ENCODE measurements at regions not wholly inside any gene's neighbourhood (a gene's known extent, or its start where the extent isn't known, plus 50 kb on each side); places are given as distances from the start of the nearest gene placed in this dataset.
A peak's percentile ranks its signal among the peaks of the same experiment; 100 is the strongest.

DNA sequence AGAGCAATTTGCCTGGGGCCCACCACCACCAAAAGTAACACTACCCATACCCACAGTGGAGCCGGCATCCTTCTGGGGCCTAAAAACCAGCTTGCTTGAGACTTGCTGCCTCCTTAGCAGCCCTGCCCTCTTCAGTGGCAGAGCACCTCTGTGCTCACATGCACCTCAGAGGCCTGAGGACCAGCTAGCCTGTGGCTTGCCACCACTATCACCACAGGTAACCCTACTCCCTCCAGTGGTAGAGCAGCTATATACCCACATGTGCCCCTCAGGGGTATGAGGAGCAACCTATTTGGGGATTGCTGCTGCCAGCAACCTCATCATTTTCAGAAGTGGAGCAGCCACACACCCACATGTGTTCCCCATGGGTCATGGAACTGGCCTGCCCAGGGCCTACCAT is 111.4 kb upstream of the SPRY2 start:
- no peak for DNase-seq (ENCODE audit: low read depth)

DNA sequence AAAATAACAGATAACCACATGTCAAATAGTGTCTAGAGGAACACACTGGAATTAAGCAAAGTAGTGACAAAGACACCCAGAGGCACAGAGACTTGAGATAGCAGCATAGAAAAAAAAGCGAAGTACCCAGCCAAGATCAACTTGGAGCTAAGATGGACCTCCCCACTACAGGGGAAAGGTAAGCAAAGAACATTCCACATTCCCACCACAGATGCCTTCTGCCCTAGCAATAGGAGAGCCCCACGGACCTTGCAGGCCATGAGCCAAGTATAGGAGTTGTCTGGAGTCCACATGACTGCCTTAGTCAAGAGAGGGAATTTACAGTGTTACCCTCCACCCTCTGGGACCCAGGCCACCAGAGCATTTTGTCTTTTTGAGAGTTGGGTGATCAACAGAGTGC is 110.7 kb upstream of the SPRY2 start:
- DNase-seq (ENCODE audit: low read depth) = no peak

DNA sequence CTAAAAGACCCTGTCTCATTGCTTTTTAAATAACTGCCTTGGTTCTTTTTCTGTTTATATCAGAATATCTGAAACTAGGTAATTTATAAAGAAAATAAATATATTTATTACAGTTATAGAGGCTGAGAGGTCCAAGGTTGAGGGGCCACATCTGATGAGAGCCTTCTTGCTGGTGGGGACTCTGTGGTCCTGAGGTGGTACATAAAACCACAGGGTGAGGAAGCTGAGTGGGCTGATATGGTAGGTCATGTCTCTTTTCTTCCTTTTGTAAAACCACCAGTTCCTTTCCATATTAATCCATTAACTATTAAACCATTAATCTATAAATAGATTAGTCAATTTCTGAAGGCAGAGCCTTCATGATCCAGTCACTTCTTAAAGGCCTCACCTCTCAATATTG is 109.5 kb upstream of the SPRY2 start:
- DNase-seq (ENCODE audit: low read depth) = no peak

DNA sequence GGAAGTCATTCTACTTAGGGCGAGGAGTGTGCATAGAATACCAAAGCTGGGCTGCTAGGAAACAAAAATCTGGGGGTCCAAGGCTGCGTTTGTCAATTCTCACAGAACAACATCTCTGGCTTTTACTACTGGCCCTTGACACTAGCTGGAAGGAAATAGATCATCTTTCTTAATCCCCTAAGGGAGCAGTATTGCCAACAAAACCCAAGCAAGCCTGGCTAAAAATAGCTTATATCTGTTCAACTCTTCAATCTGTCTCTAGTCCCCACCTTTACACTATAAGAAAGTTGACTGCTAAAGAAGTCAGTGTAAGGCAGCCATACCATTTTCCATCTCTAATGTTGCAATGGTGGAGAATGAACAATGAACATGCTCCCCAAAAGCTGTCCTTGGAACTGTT is 107.8 kb upstream of the SPRY2 start:
- no peak for DNase-seq (ENCODE audit: low read depth)

DNA sequence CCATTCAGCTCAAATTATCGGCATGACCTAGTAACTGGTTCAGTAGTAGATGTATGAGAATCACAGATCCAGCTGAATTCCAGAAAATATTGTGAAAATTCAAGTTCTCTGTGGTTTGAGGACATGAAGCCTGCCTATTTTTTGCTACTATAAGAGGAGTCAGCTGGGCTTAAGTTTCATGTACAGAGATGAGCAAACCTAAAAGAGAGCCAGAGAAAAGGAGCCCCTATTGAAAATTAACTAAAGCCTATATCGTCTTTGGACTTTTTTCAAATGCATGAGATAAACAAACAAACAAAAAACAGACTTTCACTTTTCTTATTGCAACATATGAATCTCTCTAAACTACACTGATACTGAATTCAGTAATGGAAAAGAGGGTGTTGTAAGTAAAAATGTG is 106.8 kb upstream of the SPRY2 start:
- no peak for DNase-seq (ENCODE audit: low read depth)

DNA sequence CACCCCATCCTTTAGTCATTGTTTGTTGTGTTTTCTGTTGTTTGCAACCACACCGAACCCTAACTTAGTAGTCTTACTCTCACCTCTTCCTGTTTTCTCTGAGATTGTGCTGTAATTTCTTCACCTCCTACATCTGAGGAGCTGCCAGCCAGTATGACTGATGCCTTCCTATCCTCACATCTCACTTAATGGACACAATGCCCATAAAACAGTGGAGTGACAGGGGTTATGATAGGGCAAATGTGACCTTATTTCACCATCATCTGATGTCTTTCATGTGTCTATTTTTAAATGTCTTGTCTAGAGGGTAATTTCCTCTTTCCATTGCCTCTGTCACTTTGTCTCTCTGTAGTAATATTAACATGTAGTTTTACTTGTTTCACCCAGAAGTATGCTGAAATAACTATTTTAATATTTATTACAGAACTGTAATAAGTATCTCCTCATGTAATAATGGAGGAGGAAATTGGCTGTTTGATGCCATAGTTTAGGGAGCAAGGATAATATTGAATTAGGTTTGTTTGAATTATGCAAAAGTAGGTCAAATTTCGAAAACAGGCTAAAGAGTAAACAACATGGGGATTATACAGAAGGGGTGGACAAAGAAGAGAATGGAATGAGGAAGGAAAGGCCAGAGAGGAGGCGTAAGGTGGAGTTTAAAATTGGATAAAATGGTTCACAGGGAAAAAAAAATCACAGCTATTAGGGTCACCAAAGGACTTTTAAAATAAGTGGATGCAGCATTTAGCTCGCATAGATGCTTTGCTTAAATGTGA is 103.5 kb upstream of the SPRY2 start:
- no peak for DNase-seq (ENCODE audit: low read depth)

DNA sequence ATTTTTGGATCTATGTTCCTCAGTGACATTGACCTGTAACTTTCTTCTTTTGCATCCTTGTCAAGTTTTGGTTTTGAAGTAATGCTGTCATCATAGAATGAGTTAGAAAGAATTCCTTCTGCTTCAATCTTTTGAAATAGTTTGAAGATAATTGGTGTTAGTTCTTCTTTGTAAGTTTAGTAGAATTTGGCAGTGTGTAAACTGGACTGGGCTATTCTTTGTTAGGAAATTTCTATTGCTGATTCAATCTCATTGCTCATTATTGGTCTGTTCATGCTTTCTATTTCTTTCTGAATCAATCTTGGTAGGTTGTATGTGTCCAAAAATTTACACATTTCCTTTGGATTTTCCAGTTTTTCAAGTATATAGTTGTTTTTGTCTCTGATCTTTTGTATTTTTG is 101.7 kb upstream of the SPRY2 start:
- no peak for DNase-seq (ENCODE audit: low read depth)

DNA sequence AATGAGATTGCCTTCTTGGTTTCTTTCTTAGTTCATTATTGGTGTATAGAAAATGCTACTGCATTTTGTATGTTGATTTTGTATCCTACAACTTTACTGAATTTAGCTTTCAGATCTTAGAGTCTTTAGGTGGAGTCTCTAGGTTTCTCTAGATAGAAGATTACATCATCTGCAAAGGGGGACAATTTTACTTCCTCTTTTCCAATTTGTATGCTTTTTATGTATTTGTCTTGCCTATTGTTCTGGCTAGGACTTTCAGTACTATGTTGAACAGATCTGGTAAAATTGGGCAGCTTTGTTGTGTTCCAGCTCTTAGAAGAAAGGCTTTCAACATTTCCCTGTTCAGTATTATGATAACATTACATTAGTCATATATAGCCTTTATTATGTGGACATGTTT is 101.0 kb upstream of the SPRY2 start:
- no peak for DNase-seq (ENCODE audit: low read depth)

DNA sequence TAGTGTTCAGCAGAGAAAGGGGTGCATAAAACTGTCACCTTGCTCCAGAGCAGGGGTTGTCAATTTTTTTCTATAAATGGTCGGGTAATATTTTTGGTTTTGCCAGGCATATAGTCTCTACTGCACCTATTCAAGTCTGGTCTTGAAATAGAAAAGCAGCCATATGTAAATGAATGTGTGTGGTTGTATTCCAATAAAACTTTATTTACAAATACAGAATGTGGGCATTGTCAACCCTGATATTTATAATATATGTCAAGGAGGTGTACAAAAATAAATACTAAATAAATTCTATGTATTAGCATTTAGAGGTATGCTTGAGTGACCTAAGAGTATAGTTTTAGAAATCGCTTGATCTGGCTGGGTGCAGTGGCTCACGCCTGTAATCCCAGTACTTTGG is 97.6 kb upstream of the SPRY2 start:
- no peak for DNase-seq (ENCODE audit: low read depth)

DNA sequence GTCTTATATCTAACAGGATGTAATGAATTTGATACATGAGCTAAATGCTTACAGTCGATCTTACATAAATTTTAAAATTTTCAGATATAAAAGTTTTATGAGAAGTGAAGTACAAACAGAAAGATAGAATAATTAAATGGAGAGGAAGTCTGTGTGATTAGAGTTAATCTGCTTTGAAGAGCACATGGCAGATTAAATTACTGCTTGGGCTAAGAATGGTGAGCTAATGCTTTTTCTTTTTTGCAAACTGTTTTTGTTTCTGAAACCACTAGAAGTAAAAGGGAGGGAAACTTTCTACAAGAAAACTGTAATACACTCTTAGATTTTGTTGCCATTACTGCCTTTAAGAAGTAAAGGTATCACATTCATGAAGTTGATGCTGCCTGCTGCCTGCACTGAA is 96.3 kb upstream of the SPRY2 start:
- no peak for DNase-seq (ENCODE audit: low read depth)

DNA sequence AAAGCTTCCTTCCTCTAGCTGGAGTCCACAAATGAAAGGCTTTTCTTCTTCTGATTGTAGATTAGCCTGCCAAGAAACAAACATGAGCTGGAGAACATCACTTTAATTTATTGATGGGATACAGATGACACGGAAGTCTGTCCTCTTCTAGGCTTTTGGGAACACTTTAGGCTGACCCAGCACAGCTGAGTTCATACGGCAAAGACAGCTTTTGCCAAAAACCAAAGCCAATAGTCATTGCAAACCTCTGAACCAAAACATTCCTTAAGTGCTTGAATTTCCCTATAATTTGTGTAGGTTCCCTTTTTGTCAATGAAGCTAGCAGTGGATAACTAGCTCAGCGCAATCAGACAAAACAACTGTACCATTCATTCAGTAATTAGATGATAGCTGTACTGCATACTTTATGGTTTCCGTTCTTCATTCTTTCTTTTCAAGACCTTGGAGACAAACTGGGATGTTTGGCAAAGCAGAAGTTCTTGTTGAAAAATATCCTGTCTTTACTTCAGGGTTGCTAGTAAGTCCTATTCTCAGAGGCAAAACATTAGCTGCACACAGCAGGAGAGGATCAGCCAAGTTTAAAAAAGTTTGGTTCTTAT is 95.7 kb upstream of the SPRY2 start:
- DNase-seq (ENCODE audit: low read depth) = no peak

DNA sequence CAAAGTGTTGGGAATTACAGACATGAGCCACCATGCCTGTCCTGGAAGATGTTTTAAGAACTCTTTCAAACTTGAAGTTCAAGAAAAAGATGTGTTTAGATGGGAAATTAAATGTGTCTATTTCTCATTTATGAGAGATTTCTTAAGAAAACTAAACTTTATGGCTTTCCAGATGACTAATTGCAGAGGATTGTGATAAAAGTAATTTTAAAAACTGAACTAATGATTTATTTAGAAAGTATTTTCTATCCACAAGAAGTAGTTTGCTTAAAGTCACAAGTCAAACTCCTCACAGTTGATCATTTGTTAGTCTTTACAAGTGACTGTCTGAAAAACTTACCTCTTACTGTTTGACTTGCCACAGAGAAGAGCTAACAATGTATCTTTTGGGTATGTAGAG is 89.6 kb upstream of the SPRY2 start:
- DNase-seq (ENCODE audit: low read depth) = peak; percentile 27

DNA sequence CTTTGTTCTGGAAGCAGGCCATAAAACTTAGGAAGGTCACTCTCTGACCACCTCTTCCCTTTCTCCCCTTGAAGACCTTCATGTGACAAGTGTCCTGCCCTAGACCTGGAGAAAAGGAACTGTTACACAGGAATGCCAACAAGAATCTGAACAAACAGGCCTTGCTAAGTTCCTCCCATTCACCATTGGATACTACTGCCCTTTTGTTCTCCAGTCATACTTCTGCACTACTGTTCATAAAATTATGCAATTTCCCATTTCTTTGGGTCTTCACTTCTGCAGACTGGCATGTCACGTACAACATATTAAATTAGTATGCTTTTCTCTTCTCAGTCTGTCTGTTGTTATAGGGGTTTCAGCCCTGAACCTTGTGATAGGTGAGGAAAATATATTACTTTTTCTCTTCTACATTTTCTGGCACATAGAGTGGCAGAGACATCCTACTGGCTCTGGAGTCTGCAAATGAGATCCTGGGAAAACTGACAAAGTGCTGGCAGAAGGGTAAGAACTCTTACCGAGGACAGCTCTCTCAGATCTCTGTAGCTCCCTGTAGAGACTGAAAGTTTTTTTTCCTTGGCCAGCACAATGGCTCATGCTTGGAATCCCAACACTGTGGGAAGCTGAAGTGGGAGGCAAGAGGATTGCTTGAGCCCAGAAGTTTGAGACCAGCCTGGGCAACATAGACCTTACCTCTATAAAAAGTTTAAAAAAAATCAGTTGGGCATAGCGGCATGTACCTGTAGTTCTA is 87.6 kb upstream of the SPRY2 start:
- DNase-seq (ENCODE audit: low read depth) = no peak

DNA sequence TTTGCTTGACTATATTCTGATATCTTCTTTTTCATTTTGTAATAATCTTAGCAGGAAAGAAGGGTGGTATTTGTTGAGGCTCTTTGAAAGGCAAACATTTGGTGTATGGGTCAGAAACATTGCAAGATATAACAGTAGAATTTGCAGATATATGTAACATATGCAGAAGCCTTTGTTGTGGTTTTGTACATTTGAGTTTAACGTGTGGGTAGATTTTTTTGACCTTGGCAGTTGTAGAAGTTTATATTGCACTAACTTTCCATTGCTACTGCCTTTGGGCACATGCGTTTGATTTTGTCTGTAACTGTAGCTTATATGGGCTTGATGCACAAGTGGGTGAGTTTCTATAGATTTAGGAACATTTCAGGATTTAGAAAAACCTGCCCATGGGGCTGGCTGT is 78.5 kb upstream of the SPRY2 start:
- DNase-seq (ENCODE audit: low read depth) = no peak

DNA sequence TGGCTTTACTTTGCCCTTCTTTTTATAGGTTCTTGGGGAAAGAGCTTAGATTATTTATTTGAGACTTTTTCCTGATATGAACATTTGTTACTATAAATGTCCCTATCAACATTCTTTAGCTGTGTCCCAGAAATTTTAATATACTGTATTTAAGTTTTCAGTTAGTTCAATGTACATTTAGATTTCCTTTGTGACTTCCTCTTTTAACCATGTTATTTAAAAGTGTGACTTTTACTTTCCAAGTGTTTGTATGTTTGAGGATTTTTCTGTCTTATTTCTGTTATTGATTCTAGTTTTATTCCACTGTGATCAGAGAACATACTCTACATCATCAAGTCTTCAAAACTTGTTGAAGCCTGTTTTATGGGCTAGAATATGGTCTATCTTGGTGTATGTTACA is 72.7 kb upstream of the SPRY2 start:
- DNase-seq (ENCODE audit: low read depth) = no peak

DNA sequence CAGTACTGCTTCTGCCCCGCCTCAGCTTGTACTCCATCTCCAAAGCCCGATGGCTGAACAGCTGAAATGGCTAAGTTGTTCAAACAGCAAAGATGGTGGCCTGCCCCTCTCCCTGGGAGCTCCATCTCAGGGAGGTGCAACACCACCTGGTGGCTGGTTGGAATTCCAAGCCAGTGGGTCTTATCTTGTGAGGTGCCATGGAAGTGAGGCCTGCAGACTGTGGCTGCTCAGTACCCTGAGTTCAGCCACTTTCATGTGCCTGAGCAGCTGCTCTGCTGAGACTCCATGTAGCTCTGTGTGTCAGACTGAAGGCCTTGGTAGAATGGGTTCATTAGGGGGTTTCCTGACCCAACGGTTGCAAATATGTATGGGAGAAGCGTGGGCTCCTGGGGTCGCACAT is 67.3 kb upstream of the SPRY2 start:
- no peak for DNase-seq (ENCODE audit: low read depth)

DNA sequence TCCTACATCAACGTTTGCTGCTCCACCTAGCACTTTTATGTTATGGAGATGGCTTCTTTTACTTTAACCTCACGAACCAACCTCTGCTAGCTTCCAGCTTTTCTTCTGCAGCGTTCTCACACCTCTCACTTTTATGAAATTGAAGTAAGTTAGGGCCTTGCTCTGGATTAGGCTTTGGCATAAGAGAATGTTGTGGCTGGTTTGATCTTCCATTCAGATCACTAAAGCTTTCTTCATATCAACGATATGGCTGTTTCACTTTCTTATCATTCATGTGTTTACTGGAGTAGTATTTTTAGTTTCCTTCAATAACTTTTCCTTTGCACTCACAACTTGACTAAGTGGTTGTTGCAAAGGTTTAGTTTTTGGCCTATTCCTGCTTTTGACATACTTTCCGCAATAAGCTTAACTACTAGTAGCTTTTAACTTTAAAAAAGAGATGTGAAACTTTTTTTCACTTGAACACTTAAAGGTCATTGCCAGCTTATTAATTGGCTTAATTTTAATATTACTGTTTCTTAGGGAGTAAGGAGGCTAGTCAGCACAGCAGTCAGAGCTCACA is 60.0 kb upstream of the SPRY2 start:
- no peak for DNase-seq (ENCODE audit: low read depth)

DNA sequence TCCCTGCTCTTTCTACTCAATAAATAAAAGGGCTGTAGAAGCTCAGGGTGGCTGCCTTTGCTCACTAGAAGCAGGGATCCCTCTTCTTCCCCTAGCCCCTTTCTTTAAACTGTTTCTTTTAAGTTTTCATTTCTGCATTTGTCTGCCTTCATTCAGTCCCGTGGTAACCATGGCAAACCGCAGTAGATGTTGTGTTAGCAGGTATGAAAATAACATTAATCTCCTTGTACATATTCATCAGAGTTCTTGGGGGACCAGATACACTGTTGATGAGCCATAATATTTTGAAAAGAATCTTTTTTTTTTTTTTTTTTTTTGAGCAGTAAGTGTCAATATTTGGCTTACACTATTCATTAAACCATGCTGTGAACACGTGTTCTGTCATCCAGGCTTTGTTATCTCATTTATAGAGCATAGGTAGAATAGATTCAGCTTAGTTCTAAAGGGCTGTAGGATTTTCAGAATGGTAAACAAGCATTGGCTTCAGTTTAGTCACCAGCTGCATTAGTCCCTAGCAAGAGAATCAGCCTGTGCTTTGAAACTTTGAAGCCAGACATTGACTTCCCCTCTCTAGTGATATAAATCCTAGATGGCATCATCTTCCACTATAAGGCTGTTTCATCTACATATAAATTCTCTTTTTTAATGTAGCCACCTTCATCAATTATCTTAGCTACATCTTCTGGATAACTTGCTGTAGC is 59.4 kb upstream of the SPRY2 start:
- no peak for DNase-seq (ENCODE audit: low read depth)

DNA sequence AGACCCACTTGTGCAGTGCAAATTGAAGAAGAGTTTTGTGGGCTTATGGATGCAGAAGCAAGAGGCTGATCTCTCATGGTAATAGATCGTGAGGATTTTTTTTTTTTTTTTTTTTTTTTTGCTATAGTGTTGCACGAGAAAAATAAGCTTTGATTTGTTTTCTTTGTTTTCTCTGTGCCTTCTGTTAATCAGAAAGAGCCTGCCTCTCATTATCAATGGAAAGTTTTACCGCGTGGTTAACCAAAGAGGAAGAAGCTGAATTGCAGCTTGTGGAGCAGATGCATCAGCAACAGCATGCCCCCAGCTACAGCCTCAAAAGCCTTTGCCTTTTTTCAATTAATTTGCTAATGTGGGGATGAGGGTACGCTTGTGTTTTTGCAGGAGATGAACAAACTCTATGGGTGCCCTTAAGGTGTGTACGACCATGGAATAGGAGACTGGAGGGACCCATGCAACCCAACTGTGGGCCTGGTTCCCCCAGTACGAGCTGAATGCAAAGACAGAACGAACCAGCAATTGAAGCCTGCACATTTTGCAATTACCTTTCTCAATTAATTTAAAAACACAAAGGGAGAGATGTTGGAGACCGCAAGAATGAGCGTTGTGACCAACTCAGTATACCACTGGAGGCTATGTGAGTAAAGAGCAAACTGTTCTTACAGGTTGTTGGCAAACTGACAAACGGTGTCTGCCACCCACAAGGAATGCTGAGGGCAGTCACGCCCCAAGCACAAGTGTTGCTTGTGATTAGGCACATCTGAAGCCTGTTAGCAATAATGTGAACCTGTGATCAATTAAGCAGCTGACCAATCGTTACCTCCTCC is 58.6 kb upstream of the SPRY2 start:
- no peak for DNase-seq (ENCODE audit: low read depth)

All from iris pigment epithelial cell (primary cell).